Activated B cell treated with CpG ODN at 0.5 μM for 24 hours (primary cell): ENCODE measurements at regions not wholly inside any gene's neighbourhood (a gene's known extent, or its start where the extent isn't known, plus 50 kb on each side); places are given as distances from the start of the nearest gene placed in this dataset.
"Not testable (repeated sequence)": the region's sequence is repeated elsewhere in the genome, so short reads cannot be mapped to it uniquely, and the experiment has no call there.

Experiments used
- ATAC-seq: fragments of 200-7000 bp; cut with Tn5 transposase; one replicate; pipeline ENCODE4 v1.10.0; 2021; ENCODE audit warnings: low read depth, mild to moderate bottlenecking, moderate library complexity
- CTCF ChIA-PET: fragments of 350-600 bp; sonication (Branson Sonifier 250); formaldehyde crosslinking; loops from one replicate; lab custom pipeline; 2021; ENCODE audit warnings: antibody characterized with exemption; lab: Charles Lee
- POLR2A ChIA-PET: fragments of 350-600 bp; sonication (Branson Sonifier 250); formaldehyde crosslinking; loops from one replicate; lab custom pipeline; 2021; ENCODE audit warnings: antibody characterized with exemption; lab: Charles Lee
- DNase-seq: peaks from one replicate; pipeline ENCODE4 v3.0.0; 2022
- H3K27ac Mint-ChIP-seq: one replicate; pipeline ENCODE4 v1.8.0; 2020; ENCODE audit warnings: mixed read lengths
- H3K27me3 Mint-ChIP-seq: one replicate; pipeline ENCODE4 v1.8.0; 2021; ENCODE audit warnings: mixed read lengths
- H3K36me3 Mint-ChIP-seq: one replicate; pipeline ENCODE4 v1.8.0; 2021; ENCODE audit warnings: low read depth, mixed read lengths
- H3K4me1 Mint-ChIP-seq: one replicate; pipeline ENCODE4 v1.8.0; 2021; ENCODE audit warnings: mixed read lengths
- H3K4me3 Mint-ChIP-seq: one replicate; pipeline ENCODE4 v1.8.0; 2020; ENCODE audit warnings: mild to moderate bottlenecking, mixed read lengths
- H3K9me3 Mint-ChIP-seq: one replicate; pipeline ENCODE4 v1.8.0; 2020; ENCODE audit warnings: mixed read lengths
- CTCF ChIP-seq: fragments of 200-600 bp; IDR thresholded peaks from one replicate; pipeline ENCODE4 v1.8.0; 2022; ENCODE audit warnings: antibody characterized with exemption, mild to moderate bottlenecking
- intact Hi-C: fragments of 100-400 bp; cut with micrococcal nuclease; formaldehyde crosslinking; loops from one replicate; pipeline ENCODE4 v1.15.1; 2024

GRCh38 chrY:19465809-19466208, 278.7 kb downstream of the KDM5D start:
- ATAC-seq (no peak), DNase-seq (no peak)
- no peaks in the 10 kb centered on the region for H3K4me1 Mint-ChIP-seq
- no peaks in the 10 kb centered on the region for H3K9me3 Mint-ChIP-seq
- no peaks in the 10 kb centered on the region for H3K36me3 Mint-ChIP-seq
- ChIA-PET CTCF (no interaction called here), POLR2A (no interaction called here)
- intact Hi-C loops: no loop called here
- H3K27me3 Mint-ChIP-seq: no peaks in the 10 kb centered on the region
- no peak overlapping the region for H3K4me3 Mint-ChIP-seq
- TF ChIP-seq CTCF: no peak
- H3K27ac Mint-ChIP-seq: no peak overlapping the region

GRCh38 chrY:19456855-19457448, 287.6 kb downstream of the KDM5D start:
- Mint-ChIP-seq H3K4me3 (no peak overlapping the region), H3K27me3 (no peaks in the 10 kb centered on the region), H3K36me3 (no peaks in the 10 kb centered on the region), H3K9me3 (no peaks in the 10 kb centered on the region), H3K4me1 (no peaks in the 10 kb centered on the region), H3K27ac (no peak overlapping the region)
- ChIA-PET POLR2A (no interaction called here), CTCF (no interaction called here)
- ATAC-seq (no peak), DNase-seq (no peak)
- intact Hi-C loops: no loop called here
- no peak for TF ChIP-seq CTCF

- H3K27me3 Mint-ChIP-seq: peaks cover 11% of the 10 kb centered on the region
- intact Hi-C loops: loop anchor here (1.0 to 10.0 kb wide), 6 partner anchors 70 to 1827 kb away; no protein-coding TSS in a partner anchor
- DNase-seq: no peak
- ChIA-PET POLR2A (no interaction called here), CTCF (no interaction called here)
- no peak overlapping the region for H3K4me3 Mint-ChIP-seq
- H3K9me3 Mint-ChIP-seq: no peaks in the 10 kb centered on the region
- peaks cover 2% of the 10 kb centered on the region for H3K4me1 Mint-ChIP-seq
- H3K27ac Mint-ChIP-seq: no peak overlapping the region
- ATAC-seq: no peak
- H3K36me3 Mint-ChIP-seq: no peaks in the 10 kb centered on the region
- no peak for TF ChIP-seq CTCF
Observed at GRCh38 chrY:19433059-19433458, 311.5 kb downstream of the KDM5D start.

GRCh38 chrY:19427736-19428518, 316.6 kb downstream of the KDM5D start:
- no peak for ATAC-seq
- ChIA-PET CTCF (no interaction called here), POLR2A (no interaction called here)
- Mint-ChIP-seq H3K9me3 (no peaks in the 10 kb centered on the region), H3K4me1 (no peaks in the 10 kb centered on the region), H3K27ac (no peak overlapping the region), H3K27me3 (peaks cover 5% of the 10 kb centered on the region), H3K4me3 (no peak overlapping the region), H3K36me3 (no peaks in the 10 kb centered on the region)
- intact Hi-C loops: no loop called here
- DNase-seq: no peak
- no peak for TF ChIP-seq CTCF

GRCh38 chrY:19427191-19427590, 317.3 kb downstream of the KDM5D start:
- CTCF ChIA-PET, H3K4me1 Mint-ChIP-seq, ATAC-seq, intact Hi-C loops, H3K4me3 Mint-ChIP-seq, POLR2A ChIA-PET, DNase-seq, H3K27me3 Mint-ChIP-seq, H3K36me3 Mint-ChIP-seq, H3K9me3 Mint-ChIP-seq, H3K27ac Mint-ChIP-seq: not testable (repeated sequence)
